GM18907 (cell line): ENCODE measurements at regions not wholly inside any gene's neighbourhood (a gene's known extent, or its start where the extent isn't known, plus 50 kb on each side); places are given as distances from the start of the nearest gene placed in this dataset.
A peak's percentile ranks its signal among the peaks of the same experiment; 100 is the strongest.
"Not testable (repeated sequence)": the region's sequence is repeated elsewhere in the genome, so short reads cannot be mapped to it uniquely, and the experiment has no call there.

Source experiments
- ATAC-seq: cut with Tn5 transposase; IDR thresholded peaks from one replicate; pipeline ENCODE4 v1.9.1; 2021; ENCODE audit warnings: mild to moderate bottlenecking, moderate library complexity; ENCODE audit not compliant: unreplicated experiment

DNA sequence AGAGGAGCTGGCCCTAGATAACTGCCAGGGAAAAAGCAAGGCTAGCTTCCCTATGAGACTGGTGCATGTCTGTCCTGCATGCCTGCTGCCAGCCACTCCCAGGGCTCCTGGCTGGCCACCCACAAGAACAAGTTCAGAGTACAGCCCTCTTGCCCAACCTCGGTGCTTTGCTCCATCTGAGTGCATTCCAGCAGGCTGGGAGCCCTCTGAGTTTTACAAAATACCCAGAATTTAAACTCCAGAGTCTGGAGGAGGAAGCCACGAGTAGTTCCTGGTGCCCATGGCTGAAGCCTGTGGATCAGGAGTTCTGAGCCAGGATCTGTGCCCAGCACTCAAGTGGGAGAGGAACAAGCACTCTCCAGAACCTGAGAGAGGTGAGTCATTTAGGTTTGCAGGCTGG lies 111.6 kb downstream of the MAGEE2 start:
- no peak for ATAC-seq

DNA sequence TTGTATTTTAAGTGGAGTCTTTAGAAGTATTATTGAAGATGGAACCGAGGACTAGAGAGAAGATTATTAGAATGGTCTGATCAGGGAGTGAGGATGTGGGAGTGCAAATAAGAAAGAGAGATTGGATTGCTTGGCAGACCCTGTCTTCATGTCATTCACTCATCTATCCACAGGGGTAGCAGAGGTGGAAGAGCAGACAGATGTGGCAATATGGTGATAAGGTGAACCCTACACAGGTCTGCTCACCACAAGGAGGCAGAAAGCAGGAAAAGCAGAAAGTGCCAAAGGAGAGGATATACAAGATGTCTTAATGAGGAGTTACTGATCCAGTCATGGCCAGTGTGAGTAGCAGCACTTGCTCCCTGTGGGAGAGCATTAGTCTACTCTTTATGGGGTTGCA lies 129.4 kb downstream of the MAGEE2 start:
- ATAC-seq: no peak

DNA sequence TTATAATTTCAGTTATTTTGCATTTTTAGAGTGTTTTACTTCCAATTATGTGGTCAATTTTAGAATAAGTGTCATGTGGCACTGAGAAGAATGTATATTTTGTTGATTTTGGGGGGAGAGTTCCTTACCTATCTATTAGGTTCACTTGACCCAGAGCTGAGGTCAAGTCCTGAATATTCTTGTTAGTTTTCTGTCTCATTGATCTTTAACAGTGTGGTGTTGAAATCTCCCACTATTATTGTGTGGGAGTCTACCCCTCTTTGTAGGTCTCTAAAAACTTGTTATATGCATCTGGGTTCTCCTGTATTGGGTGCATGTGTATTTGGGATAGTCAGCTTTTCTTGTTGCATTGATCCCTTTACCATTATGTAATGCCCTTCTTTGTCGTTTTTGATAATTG lies 127.0 kb upstream of the ZDHHC15 start:
- ATAC-seq: no peak

DNA sequence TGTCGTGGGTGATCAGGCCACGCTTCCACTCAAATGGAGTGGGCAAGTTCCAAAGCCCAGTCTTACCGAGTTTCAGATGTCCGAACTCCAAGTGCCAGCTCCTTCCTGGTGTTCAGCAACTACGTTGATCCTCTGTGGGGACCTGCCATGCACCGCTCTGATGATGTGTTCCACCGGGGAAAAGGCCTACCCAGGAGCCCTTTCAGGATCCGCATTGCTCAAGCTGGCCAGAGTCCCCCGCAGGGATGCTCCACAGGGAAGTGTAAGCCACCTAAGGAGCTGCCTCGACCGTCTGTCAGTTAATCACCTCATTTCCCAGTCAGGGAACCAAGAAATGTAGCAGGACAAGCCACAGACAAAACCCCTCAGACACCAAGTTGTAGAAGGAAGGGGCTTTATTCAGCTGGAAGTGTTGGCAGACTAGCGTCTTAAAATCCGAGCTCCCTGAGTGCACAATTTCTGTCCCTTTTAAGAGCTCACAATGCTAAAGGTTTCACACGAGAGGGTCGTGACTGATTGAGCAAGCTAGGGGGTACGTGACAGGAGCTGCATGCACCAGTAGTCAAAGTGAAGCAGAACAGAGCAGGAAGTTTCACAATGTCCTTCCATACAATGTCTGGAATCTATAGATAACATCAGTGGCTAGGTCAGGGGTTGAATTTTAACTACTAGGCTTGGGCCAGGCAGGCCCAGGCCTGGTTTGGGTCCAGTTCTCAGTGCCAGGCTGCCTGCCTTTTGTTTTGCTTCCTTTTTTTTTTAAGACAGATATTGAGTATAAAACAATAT lies 126.2 kb upstream of the ZDHHC15 start:
- no peak for ATAC-seq

DNA sequence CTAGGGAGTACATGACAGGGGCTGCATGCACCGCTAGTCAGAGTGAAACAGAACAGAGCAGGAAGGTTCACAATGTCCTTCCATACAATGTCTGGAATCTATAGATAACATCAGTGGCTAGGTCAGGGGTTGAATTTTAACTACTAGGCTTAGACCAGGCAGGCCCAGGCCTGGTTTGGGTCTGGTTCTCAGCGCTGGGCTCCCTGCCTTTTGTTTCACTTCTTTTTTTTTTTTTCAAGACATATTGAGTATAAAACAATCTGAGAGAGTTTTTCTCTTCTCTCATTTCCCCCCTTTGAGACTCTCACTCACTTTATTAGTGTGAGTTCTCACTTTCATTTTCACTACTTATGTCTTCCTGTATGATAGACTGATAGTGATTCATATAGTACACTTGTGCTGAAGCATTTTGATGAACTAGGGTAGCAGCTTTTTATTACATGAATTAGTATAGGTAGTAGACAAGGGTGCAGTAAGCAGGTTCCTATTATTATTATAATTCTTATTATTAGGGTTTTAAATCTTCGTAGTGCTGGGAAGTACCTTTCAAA lies 120.0 kb upstream of the ZDHHC15 start:
- ATAC-seq: no peak

DNA sequence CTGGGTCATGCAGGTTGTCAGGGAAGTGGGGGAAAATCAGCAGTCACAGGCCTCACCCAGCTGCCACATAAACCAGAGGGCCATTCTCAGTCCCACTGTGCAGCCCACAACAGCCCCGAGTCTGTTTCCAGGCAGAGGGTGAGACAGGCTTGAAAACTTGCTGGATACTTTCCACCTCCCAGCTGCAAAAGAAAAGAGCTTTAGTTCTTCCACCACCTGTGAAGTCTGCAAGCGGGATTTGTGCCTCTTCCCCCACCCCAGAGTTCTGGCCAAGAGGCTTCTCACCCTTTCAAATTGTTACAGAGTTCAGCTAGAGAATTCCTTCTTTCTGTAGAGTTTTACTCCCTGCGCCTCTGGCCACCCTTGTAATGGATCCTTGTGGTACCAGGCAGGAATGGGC lies 115.5 kb upstream of the ZDHHC15 start:
- ATAC-seq: no peak

DNA sequence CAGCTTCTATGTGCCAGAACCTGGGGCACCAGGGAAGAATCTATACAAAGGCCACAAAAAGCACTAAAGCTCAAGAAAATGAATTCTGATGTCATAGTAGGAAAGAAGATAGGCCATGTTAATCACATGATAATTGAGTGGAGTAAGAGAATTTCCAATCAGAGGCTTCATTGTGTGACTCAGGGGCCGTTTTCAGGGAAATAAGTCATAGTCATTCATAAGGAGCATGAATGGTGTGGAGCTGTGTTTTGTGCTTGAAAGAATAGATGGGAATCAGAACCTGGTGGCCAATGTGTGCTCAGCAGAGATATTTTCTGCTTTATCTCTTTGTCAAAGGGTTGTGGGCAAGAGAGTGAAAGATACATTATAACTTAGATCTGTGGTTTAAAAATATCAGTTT lies 102.4 kb upstream of the ZDHHC15 start:
- ATAC-seq: no peak

DNA sequence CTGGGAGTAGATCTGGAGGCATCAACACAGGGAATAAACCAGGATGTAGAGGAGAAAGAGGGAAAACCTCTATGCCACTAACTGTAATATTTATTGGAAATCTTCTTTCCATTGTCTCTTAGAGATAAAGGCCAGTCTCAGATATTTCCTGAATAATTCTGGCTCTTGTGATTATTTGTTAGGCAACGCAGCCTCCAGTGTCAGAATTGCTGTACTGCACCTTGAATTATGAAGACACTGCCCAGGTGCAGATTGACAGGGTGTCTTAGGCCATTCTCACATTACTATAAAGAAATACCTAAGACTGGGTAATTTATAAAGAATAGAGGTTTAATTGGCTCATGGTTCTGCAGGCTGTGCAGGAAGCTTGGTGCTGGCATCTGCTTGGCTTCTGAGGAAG lies 100.7 kb upstream of the ZDHHC15 start:
- no peak for ATAC-seq

DNA sequence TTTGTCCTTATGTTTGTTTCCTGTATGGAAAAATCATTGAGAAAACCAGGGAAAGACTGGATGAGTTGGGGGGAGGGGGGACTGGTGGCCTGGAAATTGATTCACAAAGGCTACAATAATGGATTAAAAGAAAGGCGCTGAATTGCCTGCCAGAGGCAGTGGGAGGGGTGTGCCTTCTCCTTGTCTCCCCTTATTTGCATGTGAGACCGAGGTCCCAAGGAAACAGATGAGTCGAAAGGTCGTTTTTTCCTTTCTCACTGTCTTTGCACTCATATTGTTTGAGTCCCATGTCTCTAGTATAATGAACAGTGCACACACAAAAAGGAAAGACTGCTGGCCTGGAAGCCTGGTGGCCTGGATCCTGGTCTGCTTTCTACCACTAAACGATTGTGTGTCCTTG lies 86.6 kb upstream of the ZDHHC15 start:
- no peak for ATAC-seq

DNA sequence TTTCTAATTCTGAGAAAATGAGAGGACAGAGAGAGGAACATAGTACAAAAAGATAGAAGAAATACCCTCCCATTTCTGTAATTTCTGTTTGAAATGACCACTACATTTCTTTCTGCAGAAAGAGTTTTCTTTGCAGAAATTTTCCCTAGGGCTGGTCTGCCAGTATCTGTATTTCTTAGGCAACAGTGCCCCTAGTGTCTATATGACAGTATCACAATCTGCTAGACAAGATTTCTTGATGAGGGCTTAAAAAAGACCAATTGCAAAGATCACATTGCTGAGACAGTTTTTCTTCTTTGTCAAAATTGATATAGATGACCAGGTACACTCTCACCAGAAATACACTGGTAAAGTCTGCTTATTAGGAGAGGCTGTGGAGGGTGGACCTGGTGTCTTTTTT lies 81.0 kb upstream of the ZDHHC15 start:
- peak; percentile 65 for ATAC-seq

DNA sequence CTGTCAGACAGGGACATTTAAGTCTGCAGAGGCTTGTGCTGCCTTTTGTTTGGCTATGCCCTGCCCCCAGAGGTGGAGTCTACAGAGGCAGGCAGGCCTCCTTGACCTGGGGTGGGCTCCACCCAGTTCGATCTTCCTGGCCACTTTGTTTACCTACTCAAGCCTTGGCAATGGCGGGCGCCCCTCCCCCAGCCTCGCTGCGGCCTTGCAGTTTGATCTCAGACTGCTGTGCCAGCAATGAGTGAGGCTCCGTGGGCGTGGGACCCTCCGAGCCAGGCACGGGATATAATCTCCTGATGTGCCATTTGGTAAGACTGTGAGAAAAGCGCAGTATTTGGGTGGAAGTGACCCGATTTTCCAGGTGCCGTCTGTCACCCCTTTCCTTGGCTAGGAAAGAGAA lies 79.2 kb upstream of the ZDHHC15 start:
- ATAC-seq: not testable (repeated sequence)

DNA sequence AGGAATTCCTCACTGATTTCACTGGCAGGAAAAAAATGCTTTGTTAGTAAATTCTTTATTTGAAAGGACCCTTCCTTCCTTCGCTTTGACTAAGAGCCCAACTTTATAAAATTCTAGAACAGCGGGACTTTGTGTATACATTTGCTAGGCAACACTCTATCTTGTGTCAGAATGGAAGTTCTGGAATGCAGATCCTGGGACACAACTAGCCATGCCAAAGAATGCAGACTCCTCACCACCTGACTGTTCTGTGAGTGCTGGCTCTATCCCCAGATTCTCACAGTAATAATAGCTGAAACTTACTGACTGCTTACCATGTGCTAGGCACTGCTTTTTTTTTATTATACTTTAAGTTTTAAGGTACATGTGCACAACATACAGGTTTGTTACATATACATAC lies 73.3 kb upstream of the ZDHHC15 start:
- ATAC-seq: no peak

DNA sequence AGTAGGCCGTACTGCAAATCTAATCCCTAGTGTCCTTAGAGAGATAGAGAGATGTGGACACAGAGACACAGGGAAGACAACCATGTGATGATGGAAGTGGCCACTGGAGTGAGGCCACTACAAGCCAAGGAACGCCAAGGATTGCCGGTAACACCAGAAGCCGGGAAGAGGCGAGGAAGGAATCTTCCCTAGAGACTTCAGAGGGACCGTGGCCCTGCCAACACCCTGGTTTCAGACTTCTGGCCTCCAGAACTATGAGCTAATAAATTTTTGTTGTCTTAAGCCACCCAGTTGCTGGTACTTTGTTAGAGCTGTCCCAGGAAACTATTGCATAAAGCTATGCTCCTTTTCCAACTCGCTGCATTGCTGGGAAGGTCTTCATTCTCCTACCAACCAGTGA lies 70.3 kb upstream of the ZDHHC15 start:
- ATAC-seq: not testable (repeated sequence)

DNA sequence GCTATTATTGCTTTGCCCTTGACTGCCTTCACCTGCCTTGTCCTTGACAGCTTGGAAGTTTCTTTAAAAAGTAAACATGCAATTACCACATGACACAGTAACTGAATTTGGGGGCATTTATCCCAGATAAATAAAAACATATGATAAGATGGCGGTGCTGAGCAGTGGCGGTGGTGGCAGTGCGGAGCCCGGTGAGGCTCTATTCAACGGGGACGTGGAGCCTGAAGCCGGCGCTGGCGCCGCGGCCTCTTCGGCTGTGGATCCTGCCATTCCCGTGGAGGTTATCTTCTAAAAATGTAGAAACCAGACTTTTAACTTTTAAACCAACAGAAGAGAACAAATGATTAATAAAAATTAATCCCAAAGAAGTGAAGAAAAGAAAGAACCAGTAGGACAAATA lies 59.7 kb upstream of the ZDHHC15 start:
- ATAC-seq: no peak
